Endothelial cell of hepatic sinusoid (primary cell): ENCODE measurements at regions not wholly inside any gene's neighbourhood (a gene's known extent, or its start where the extent isn't known, plus 50 kb on each side); places are given as distances from the start of the nearest gene placed in this dataset.
"Not testable (repeated sequence)": the region's sequence is repeated elsewhere in the genome, so short reads cannot be mapped to it uniquely, and the experiment has no call there.

Experiments used
- in situ Hi-C: cut with HindIII; loops from 2 replicates; pipeline ENCODE4 v1.10.0; 2017; ENCODE audit warnings: low sequenced_read_pairs

DNA sequence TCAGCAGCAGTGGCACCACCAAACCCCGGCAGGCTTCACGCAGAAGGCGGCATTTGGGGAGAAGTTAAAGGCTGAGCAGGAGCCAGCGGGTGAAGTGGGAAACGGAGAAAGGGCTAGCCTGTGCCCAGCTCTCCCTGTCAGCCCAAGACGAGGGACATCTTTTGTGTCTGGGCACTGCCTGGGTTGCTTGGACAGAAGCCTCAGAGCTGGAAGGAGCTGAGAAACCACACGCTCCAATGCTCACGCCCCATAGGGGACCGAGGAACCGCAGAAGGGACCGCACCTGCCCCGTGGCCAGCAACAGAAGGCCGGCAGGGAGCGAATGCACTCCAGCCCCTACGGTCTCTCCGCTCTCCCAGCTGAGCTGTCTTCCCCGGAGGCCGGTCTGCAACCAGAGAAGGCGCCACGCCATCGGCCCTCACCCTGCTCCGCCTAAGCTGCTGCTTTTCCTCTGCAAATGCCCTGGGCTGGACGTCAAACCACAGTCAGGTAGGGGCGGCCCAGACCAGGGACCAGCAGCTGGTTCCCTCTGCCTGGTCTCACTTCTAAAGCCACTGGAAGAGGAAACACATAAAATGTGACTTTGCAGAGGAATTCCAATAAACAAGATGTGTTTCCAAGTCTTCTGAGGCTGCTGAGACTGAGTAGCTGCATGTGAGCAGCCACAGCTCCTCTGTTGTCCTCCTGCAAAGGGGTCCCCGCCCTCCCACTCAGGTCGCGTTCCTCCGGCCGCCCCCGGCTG, 182.4 kb upstream of the ZNF469 start:
- in situ Hi-C loops, result not testable (repeated sequence)

DNA sequence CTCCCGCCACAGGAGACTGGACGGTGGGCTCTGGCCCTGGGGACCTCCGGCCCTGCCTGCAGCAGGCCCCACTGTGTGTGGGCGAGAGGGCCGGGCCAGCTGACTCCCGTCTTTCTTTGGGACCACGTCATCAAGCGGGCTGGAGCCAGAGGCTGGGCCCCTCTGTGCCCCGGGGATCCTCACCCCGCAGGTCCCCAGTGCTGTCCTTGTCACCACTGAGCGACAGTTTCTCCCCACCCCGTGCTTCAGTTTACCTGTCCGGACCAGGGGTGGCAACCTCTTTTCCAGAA, 181.9 kb upstream of the ZNF469 start:
- in situ Hi-C loops, result no loop called here

DNA sequence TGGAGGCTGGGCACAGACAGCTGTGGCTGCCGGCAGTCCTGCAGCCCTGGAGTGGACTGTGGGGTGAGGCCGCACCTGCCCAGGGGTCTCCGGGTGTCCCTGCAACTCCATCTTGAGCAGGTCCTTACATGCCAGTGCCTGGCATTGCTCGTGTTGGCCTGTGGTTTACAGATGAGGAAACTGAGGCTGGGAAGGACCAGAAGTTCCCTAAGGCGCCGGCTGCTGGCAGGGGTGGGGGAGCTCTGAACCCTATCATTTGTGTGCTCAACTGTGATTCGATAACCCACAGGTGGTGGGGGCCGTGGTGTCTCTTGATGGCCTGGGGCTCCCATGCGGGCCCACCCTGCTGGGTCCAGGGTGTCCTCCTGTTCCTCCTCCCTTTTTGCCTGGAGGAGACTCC, 181.1 kb upstream of the ZNF469 start:
- in situ Hi-C loops, result not testable (repeated sequence)

DNA sequence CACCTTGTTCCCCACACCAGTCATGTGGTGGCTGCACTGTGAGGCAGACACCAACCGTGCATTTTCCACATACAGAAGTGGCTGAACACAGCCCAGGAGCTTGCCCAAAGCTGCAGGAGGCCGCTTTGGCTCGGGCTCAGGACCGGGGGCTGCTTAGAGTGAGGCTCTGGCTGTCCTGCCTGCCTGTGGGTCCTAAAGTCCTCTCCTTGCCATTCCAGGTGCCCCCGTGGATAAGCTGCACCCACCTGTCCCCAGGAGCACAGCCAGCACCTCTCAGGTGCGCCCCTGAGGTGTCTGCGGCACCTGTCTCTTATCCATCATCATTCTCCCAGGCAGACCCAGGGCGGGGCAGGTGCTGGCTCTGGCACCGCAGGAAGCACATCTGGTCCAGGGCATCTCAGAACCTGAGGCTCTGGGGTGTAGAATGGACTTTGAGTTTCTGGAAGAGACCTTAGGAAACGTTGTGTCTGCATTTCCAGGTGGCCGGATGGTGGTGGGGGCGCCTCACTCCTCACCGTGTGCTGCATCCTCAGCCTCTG, 180.5 kb upstream of the ZNF469 start:
- in situ Hi-C loops, result no loop called here

DNA sequence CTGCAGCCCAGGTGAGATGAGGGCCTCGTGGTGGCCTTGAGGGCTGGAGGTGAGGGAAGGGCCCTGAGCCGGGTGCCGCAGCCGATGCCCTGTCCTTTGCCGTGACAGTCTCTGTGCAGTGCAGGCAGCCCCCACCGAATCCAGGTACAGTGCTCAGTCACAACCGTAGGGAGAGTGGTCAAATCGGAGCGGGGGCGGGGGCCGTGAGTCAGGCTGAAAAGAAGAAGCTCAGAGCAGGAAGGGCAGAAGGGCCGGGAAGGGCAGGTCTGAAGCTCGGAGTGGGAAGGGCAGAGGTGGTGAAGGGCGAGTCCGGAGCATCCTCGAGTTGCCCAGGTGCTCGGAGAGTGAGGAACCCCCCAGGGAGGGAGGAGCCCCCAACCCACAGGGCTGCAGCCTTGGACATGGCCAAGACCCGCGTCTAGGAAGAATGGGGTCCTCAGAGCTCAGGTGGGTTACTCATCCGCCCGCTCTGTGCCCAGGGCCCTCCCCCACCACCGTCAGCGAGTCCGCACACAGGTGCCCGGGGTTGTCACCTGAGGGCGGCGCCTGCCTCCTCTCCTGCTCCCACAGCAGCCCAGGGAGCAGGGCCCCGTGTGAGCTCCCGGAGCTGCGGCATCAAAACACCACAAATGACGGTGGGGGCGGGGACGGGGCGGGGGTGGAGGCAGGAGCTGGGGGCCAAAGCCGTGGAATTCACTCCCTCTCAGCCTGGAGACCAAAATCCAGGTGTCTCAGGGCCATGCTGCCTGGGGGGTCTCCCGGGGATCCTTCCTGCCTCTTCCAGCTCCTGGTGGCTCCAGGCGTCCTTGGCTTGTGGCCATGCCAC, 179.7 kb upstream of the ZNF469 start:
- in situ Hi-C loops, result not testable (repeated sequence)

DNA sequence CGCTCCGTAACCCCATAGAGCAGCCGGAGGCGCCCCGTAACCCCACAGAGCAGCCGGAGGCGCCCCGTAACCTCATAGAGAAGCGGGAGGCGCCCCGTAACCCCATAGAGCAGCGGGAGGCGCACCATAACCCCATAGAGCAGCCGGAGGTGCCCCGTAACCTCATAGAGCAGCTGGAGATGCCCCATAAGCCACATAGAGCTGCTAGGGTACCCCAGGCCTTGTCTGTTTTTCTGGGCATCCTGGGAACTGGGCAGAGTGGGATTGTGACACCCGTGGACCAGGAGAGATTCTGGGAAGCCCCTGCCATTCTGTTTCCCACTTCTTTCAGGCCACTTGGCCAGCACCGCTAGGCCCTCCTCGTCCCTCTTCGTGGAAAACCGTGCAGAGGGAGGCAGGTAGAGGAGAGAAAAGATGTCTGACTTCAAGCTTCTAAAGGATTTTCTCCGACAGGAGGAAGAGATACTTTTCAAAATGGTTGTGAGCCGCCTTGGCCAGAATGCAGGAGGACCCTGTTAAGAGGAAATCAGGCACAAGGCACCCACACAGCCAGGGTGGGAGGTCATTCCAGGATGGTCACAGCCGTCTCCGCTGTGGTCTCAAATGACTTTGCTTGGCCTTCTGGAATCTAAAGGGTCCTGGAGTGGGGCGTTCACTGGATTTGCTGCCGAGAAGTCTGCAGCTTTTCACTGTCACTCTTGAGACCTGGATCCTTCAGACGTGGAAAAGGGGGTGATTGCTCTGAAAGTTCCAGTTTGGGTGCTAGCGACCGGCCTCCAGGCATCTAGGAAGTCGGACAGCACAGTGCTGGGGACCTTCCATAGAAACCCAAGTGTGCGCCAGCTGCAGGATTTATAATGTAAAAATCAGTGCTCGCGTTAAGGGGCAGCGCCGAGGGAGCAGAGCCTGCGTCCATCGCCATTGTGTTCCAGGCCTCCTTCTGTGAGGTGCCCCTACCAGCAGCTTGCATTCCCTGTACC, 178.3 kb upstream of the ZNF469 start:
- in situ Hi-C loops, result not testable (repeated sequence)

DNA sequence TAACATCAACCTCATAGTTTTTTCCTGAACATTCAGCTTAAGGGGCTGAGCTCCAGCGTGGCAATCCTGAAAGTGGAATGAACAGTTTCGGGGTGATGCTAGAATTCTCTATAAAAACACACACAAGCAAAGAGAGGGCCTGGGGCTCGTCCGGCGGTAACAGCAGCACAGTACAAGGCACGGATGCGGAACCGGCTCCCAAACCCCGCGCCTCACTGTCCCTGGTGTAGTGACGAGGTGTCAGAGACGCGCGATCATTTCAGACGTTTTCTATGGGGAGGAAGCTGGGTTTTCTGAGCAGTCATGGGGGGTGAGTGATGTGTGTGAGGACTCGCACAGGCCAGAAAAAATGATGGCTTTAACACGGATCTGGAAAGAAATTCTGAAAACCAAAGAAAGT, 177.3 kb upstream of the ZNF469 start:
- in situ Hi-C loops, result not testable (repeated sequence)

DNA sequence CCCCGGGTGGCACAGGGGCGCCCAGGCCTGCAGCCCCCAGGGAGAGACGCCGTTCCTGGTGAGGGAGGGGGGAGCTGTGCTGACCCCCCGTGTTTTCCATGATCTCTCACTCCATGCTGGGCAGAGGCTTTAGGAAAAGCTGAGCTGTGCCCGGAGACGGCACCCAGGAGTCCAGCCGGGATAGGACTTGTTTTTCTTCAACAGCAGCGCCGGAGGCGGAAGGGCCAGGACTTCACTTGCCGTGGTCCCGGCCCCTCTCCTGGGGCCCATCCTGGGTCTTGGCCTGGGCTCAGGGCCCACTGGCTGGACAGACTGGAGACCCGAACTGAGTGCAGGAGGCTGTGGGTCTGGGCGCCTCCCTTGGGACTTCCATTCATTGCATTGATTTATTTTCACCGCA, 176.8 kb upstream of the ZNF469 start:
- in situ Hi-C loops, result not testable (repeated sequence)

DNA sequence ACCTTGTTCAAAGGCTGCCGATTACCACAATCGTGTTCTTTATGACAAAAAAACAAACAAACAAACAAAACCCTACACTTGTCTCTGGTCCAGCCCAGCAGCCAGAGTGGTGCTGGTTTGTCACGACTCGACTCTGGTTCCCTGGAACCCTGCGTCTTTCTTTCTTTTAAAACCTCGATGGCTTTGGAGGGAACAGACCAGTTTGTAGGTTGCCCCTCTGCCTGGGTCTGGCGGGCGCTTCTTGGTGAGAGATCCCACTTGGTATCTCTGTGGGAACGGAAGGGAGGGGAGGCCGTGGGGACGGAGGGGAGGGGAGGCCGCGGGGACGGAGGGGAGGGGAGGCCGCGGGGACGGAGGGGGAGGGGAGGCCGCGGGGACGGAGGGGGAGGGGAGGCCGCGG, 176.2 kb upstream of the ZNF469 start:
- in situ Hi-C loops, result not testable (repeated sequence)

DNA sequence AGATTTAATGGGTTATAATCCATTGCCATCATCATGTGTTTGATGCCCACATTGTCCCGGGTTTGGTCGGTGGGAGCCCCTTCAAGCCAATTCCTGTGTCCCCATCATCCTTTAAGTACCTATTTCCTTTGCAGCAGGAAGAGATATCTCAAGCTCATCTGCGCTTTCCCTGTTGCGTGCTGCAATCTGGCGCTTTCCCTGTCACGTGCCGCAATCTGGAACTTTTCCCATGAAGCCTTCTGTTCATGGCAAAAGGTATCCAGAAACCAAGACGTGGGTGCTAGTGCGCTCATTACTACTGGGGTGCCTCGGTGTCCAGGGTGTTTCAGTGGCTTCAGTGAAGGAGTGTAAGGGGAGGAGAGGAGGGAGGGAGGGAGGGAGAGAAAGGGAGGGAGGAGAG, 174.6 kb upstream of the ZNF469 start:
- in situ Hi-C loops, result no loop called here

DNA sequence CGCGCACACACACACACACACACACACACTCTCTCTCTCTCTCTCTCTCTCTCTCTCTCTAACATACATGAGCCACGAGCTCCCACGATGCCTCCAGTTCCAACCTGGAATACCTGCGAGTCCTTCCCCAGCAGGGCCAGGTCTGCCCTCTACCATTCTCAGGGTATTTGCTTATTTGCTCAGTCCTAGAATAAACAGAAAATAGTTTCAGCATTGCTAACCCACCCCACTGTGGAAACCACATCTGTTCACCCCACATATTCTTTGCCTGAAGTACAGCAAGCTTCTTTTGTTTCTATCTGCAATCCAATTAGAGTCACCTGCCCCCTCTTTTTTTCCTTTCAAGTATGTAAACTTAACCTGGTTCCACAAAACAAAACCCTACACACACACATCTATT, 174.0 kb upstream of the ZNF469 start:
- in situ Hi-C loops, result not testable (repeated sequence)

DNA sequence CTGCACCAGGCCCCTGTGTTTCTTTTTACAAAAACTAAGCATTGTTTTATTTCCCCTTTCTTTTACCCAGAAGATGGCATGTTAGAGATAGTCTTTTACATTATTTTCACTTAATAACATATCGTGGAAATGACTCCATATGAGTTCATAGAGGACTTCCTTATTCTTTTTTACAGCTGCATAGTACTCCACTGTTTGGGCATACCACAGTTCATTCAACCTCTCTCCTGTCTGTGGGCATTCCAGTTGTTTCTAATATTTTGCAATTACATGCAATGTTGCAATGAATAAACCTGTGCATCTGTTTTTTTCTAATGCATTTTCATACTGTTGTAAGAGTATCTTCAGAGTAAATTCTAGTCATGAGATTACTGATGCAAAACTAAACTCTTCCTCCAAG, 173.2 kb upstream of the ZNF469 start:
- in situ Hi-C loops, result not testable (repeated sequence)

DNA sequence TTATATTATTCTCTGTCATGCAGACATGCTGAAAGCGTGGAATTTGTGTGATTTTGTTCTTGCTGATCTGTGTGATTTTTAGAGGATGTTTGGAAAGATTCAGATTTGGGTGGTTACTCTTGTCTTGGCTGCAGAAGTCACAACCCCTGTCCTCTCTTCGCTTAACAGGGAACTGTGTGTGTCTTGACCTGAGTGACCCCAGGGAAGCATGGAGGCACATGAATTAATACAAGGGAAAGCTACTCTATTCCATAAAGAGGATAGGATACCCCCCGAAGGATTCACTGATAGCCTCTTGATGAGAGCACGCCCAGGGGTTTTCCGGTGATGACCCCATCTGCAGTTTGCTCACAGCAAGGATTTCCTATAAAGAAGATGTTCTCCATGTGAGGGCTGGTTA, 168.8 kb upstream of the ZNF469 start:
- in situ Hi-C loops, result not testable (repeated sequence)

DNA sequence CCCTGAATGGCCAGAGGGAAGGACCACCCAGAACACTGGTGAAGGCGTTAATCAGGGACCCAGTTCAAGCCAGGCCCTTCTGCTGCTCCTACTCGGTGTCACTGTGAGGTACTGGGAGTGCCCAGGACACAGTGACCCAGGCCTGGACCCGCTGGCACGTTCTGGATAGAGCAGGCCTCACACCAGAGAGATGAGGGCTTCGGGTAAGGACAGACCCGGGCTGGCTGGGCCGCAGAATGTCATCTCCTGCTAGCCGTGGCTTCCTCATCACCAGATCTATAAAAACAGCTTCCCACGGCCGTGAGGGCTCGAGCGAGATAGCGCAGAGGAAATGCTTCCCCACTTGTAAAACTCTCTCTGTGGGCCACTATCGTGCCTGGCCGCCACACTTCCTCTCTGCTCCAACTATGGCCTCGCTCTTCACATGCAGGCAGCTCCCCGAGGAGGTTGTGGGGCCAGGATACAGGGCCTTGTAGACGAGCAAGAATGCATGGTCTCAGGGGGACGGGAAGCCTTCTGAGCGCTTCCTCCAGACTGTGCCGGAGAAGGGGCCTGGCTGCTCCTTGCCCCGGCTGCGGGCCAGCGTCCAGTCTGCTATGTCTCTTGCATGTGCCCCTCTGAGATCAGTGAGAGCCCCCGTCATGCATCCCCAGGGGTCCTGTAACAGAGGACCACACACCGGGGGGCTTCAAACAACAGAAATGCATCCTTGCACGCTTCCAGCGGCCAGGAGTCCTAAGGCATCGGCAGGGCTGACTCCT, 161.6 kb upstream of the ZNF469 start:
- in situ Hi-C loops, result not testable (repeated sequence)

DNA sequence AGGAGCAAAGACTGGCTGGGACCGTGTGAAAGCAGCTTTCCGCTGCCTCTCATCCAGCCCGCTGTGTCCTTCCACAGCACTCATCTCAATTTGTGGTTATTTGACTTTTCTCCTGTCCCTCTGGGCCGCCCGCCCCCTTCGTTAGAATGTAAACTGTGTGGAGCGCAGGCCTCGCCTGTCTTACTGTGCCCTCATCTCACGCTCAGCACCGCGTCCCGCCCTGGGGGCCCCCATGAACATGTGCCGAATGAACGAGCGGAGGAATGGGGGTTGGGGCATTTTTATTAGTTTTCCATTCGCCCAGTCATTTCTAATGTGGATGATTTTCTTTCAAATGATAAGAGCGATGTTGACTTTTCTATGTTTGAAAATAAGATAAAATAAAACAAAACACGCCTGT, 159.1 kb upstream of the ZNF469 start:
- in situ Hi-C loops, result not testable (repeated sequence)

DNA sequence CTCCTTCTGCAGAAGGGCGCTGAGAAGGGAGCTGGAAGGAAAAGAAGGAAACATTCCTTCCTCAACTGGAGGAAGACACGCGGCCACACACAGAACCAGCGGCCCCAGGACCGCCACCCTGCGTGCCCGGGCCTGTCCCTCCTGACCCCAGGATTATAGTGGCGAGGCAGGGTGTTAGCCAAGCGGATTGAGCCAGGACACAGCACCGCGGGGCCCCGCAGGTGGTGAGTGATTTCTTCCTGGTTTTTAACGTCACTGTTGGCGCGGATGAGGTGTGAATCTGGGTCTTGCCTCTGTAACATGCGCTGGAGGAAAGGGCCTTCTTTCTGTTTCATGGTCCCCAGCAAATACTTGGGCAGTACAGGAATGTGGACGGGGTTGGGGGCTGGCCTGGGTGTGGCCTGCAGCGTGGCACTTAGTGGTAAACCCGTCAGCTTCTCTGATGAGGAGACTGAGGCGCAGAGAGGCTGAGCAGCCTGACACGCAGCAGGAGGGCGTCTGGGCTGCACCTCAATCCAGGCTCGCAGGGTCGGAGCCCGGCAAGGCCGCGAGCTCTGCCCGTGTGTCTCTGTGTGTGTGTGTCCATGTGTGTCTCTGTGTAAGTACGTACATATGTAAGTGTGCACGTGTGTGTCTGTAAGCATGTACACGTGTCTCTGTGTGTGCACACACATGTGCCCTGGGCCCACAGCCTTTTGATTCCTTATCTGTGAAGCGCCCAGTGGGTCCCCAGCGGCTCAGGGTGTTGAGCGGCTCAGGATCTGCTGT, 158.4 kb upstream of the ZNF469 start:
- in situ Hi-C loops, result not testable (repeated sequence)

DNA sequence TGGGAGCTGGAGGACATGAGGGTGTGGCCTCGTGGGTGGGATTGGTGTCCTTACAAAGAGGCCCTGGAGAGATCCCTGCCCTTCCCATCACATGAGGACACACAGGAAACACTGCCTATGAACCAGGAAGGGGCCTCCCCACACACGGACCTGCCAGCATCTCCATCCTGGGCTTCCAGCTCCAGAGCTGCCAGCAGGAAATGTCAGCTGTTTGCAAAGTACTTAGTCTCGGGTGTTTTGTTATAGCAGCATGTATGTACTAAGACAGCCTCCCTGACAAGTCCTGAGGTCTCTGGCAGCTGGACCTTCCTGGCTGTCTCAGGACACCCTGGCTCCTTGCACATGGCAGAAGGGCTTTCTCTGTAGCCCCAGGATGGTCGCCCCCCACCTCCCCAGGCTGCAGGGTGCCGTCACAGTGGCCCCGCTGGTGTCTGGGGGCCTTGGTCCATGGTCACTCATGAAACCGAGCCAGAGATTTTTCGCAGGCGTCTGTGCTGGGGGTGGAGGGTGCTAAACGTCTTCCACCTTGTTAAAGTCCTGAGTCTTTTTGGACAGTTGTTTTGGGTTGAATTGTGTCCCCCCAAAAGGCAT, 157.0 kb upstream of the ZNF469 start:
- in situ Hi-C loops, result not testable (repeated sequence)

DNA sequence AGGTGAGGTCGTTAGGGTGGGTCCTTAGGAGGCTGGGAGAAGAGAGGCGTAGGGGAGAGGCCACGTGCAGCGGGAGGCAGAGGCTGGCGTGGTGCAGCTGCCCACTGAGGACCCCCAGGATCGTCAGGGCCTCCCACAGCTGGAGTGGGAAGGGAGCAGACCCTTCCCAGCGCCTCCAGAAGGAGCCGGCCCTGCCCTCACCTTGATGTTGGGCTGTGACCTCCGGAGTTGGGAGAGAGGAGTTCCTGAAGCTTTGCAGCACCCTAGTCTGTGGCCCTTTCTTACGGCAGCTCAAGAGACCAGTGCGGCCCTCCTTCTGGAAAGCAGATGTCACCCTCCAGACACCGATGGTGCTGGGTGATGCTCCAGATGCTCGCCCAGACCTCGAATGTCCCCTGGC, 156.5 kb upstream of the ZNF469 start:
- in situ Hi-C loops, result not testable (repeated sequence)

DNA sequence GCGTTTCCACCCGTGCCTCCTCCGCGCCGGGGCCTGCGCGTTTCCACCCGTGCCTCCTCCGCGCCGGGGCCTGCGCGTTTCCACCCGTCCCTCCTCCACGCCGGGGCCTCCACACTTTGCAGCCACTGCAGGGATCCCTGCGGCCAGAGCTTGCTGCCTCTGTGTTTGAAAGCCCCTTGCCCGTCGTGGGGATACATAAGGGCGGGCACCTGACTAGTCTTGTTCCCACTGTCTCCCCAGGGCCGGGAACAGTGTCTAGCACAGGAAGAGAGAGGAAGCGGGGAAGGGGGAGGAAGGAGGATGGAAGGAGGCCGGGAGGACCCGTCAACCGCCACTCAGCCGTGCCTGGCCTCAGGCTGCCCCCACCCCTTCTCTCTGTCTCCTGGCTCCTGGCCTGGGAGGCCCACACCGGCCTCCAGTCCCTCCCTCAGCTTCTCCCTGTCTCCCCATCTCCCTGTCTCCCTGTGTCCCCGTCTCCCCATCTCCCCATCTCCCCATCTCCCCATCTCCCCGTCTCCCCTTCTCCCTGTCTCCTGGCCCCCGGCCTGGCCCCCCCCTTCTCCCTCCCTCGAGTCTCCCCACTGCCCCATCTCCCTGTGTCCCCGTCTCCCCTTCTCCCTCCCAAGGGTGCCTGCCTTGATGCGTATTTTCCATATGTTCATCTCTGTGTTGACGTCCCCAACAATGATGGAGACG, 155.6 kb upstream of the ZNF469 start:
- in situ Hi-C loops, result not testable (repeated sequence)
